ENCODE measurements at regions not wholly inside any gene's neighbourhood (a gene's known extent, or its start where the extent isn't known, plus 50 kb on each side); places are given as distances from the start of the nearest gene placed in this dataset.

DNA sequence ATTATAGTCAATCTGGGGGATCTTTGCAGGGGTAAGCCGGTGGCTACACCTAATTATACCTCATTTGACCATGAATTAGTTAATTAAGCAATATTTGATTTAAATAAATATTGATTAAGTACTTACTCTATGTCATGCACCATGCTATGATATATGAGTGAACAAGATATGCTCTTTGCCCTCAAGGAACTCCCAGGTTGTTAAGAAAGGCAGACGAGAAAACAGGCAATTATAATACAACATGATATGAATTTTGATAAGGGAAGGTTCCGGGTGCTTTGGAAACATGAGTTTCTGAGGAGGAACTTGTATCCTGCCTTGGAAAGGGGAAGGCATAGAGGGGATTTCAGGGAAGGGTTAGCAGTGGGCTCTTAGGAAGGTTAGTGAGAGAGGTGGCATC is 412.9 kb downstream of the WDR72 start:
- ATAC-seq: no peak
- WGBS, 2 donors: 80 to 85% methylated on average over 3 of the region's 3 CpGs
- intact Hi-C loops (cut with DNase I): no loop called here

DNA sequence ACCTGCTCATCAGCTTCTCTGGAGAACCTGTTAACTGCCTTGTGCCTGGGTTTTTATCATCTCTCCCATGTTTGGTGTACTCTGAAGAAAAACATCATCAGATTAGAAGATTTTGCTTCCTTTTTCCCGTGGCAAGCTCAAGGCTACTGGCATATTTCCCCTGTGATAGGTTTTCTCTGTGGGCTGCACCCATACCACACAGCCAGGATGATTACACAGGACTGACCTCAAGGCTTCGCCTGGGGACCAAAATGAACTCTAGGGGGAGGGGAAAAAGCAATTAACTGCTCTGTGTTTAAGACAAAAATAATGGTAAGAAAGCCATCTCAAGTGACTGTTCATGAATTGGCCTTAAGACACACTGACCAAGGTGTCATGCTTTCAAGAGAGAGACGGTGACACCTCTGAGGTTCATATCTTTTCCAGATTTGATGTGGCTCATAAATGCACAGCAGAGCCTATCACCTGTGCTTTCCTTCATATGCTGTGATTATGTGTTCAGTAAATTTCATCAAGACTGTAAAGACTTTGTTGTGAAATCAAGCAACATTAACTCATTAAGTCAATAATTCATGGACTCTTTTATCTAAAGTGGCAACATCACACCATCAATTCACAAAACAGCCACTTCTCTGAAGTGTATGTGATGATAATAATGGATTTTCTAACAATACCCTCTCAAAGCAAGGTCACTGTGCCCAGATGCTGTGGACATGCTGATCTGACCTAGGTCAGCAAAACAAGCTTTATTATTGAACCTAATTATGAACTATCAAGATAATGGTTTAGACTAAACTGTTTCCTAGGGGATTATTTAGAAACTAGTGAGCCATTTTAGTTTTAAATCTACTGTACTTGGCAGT is 427.9 kb downstream of the WDR72 start:
- no peaks in the 10 kb centered on the region for H3K36me3 ChIP-seq (replicated peaks in 1 of 2; ENCODE audit: insufficient read depth in 1 of 2, low read depth in 2 of 2)
- WGBS, 2 donors: 55 to 58% methylated on average over 3 of the region's 3 CpGs
- no peaks in the 10 kb centered on the region for H3K4me1 ChIP-seq
- no peak overlapping the region for H3K27ac ChIP-seq
- ATAC-seq (no peak), DNase-seq (no peak)
- TF ChIP-seq, protein P1, sequence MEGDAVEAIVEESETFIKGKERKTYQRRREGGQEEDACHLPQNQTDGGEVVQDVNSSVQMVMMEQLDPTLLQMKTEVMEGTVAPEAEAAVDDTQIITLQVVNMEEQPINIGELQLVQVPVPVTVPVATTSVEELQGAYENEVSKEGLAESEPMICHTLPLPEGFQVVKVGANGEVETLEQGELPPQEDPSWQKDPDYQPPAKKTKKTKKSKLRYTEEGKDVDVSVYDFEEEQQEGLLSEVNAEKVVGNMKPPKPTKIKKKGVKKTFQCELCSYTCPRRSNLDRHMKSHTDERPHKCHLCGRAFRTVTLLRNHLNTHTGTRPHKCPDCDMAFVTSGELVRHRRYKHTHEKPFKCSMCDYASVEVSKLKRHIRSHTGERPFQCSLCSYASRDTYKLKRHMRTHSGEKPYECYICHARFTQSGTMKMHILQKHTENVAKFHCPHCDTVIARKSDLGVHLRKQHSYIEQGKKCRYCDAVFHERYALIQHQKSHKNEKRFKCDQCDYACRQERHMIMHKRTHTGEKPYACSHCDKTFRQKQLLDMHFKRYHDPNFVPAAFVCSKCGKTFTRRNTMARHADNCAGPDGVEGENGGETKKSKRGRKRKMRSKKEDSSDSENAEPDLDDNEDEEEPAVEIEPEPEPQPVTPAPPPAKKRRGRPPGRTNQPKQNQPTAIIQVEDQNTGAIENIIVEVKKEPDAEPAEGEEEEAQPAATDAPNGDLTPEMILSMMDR (IDR thresholded peaks at IDR 0.05): no peak
- no peak for TF ChIP-seq POLR2A (IDR thresholded peaks at IDR 0.05)
- no peak overlapping the region for H3K4me3 ChIP-seq
- intact Hi-C loops (cut with DNase I): no loop called here
- H3K9me3 ChIP-seq: no peaks in the 10 kb centered on the region
- no peaks in the 10 kb centered on the region for H3K27me3 ChIP-seq

More for the DNA sequence above, 412.9 kb downstream of the WDR72 start:
- TF ChIP-seq POLR2A (IDR thresholded peaks at IDR 0.05): no peak
- TF ChIP-seq, protein P1 (IDR thresholded peaks at IDR 0.05): no peak
- DNase-seq: no peak
- H3K4me1 ChIP-seq: no peaks in the 10 kb centered on the region
- H3K27ac ChIP-seq: no peak overlapping the region
- H3K36me3 ChIP-seq (replicated peaks in 1 of 2; ENCODE audit: insufficient read depth in 1 of 2, low read depth in 2 of 2): no peaks in the 10 kb centered on the region
- no peaks in the 10 kb centered on the region for H3K9me3 ChIP-seq
- H3K27me3 ChIP-seq: no peaks in the 10 kb centered on the region
- H3K4me3 ChIP-seq: no peak overlapping the region

DNA sequence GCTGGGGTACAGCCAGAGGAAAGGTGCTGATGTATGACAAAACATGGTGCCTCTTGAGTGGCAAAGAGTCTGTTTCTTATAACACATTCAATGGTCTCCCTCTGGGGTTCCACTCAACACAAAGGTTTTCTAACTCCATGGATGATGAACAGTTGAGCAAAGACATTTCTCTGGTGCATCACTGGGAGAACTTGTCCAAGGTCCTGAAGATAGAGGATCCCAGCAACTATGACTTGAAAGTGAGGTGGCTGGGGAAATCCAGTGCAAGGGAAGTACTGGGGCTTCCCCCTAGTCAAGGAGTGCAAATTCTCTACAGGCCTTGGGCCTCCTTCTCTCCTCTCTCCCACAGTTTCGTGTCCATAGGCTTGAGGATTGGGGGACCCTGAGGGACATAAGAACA is 431.1 kb downstream of the WDR72 start:
- Histone ChIP-seq H3K4me1 (peaks cover 2% of the 10 kb centered on the region), H3K27me3 (no peaks in the 10 kb centered on the region), H3K9me3 (no peaks in the 10 kb centered on the region), H3K36me3 (replicated peaks in 1 of 2; ENCODE audit: insufficient read depth in 1 of 2, low read depth in 2 of 2) (no peaks in the 10 kb centered on the region), H3K27ac (no peak overlapping the region), H3K4me3 (no peak overlapping the region)
- ATAC-seq (no peak), DNase-seq (no peak)
- 53 to 76% methylated on average over 1 of the region's 1 CpG for WGBS, 2 donors
- intact Hi-C loops (cut with DNase I): no loop called here
- TF ChIP-seq POLR2A (IDR thresholded peaks at IDR 0.05): no peak
- TF ChIP-seq, protein P1 (IDR thresholded peaks at IDR 0.05): no peak

DNA sequence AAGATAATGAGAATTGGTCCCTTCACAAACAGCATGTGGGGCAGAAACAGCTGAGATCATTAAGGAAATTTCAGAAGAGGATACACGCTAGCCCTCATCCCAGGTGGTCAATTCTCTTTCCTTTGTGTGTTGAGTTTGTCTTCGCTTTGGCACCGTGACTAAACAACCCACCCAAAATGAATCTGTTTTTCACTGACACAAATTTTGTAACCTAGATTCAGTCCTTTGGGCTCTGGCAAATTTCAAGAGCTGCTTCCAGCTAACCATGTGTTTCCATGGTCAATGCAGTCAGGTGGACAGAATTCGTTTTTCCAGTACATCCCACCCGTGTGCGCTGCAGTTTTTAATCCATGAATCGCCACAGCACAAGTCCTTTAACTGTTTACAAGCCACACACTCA is 435.4 kb downstream of the WDR72 start:
- H3K36me3 ChIP-seq (replicated peaks in 1 of 2; ENCODE audit: insufficient read depth in 1 of 2, low read depth in 2 of 2): no peaks in the 10 kb centered on the region
- no peak overlapping the region for H3K4me3 ChIP-seq
- H3K4me1 ChIP-seq: peaks cover 8% of the 10 kb centered on the region
- H3K27me3 ChIP-seq: no peaks in the 10 kb centered on the region
- WGBS, 2 donors: 72 to 80% methylated on average over 7 of the region's 7 CpGs
- no peak for ATAC-seq
- no peak for DNase-seq
- intact Hi-C loops (cut with DNase I): no loop called here
- no peak overlapping the region for H3K27ac ChIP-seq
- no peaks in the 10 kb centered on the region for H3K9me3 ChIP-seq
- no peak for TF ChIP-seq POLR2A (IDR thresholded peaks at IDR 0.05)
- TF ChIP-seq, protein P1 (IDR thresholded peaks at IDR 0.05): no peak

DNA sequence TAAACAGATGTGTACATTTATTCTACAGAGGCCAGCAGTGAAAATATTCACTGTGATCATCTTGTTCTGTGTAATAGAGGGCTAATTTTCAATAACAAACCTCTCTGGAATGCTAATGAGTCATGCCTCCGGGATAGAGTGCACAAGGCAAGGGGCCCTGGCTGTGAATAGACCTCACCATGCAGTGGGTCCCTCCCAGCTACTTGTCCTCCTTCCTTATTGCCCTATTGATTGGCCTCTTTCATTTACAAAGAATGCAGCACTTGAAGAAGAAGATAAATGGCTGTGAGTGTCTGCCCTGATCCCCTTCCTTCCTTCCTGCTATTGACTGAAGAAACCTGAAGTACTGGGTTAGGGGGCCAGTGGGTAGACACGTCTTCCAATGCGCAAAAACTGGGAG is 436.3 kb downstream of the WDR72 start:
- H3K36me3 ChIP-seq (replicated peaks in 1 of 2; ENCODE audit: insufficient read depth in 1 of 2, low read depth in 2 of 2): no peaks in the 10 kb centered on the region
- TF ChIP-seq, protein P1 (IDR thresholded peaks at IDR 0.05): no peak
- TF ChIP-seq POLR2A (IDR thresholded peaks at IDR 0.05): no peak
- 58 to 70% methylated on average over 3 of the region's 3 CpGs for WGBS, 2 donors
- H3K4me1 ChIP-seq: peaks cover 8% of the 10 kb centered on the region
- intact Hi-C loops (cut with DNase I): no loop called here
- no peaks in the 10 kb centered on the region for H3K27me3 ChIP-seq
- H3K9me3 ChIP-seq: no peaks in the 10 kb centered on the region
- DNase-seq (peak in 2 of 4 donors; percentile 14 to 15), ATAC-seq (peak; percentile 80)
- H3K27ac ChIP-seq: no peak overlapping the region
- no peak overlapping the region for H3K4me3 ChIP-seq
